ENCODE measurements at regions not wholly inside any gene's neighbourhood (a gene's known extent, or its start where the extent isn't known, plus 50 kb on each side); places are given as distances from the start of the nearest gene placed in this dataset.
A peak's percentile ranks its signal among the peaks of the same experiment; 100 is the strongest.

- H3K4ac ChIP-seq (ENCODE audit: low read depth, low read length): peak overlapping the region; percentile 94
- peak overlapping the region in 1 of 2 experiments; percentile 81; a peak in 1 of 4 replicates for H4K8ac ChIP-seq (ENCODE audit: low read depth in 2 of 2, low read length in 2 of 2)
- dilution Hi-C loops (cut with HindIII; ENCODE audit: low sequenced_read_pairs, unreplicated experiment): no loop called here
- H3K4me1 ChIP-seq (ENCODE audit: control insufficient read depth, insufficient read depth, low read length): peaks cover 34% of the 10 kb centered on the region
- H3K9ac ChIP-seq (ENCODE audit: low read depth, low read length): no peak overlapping the region
- H2BK15ac ChIP-seq (ENCODE audit: low read depth, low read length): no peak overlapping the region; the same call in 2 of the 3 replicates
- H2AK9ac ChIP-seq (replicated peaks; ENCODE audit: low read depth, low read length, poor library complexity): peak overlapping the region; percentile 70
- 92% methylated on average over 2 of the region's 20 CpGs; no CpG with 5 or more reads in 1 of the 2 experiments for WGBS, 2 experiments (ENCODE audit: extremely low coverage in 2 of 2, insufficient read length in 1 of 2)
- H3K9me3 ChIP-seq (ENCODE audit: control insufficient read depth, insufficient read depth, low read length): no peaks in the 10 kb centered on the region
- H3K23ac ChIP-seq (ENCODE audit: low read depth, low read length): no peak overlapping the region
- H3K36me3 ChIP-seq (ENCODE audit: control insufficient read depth, insufficient read depth, low read length): peaks cover 7% of the 10 kb centered on the region; the same call in 1 of the 2 replicates
- H3K4me2 ChIP-seq (ENCODE audit: low read depth, low read length): no peak overlapping the region
- peak overlapping the region; percentile 43; the same call in 1 of the 2 replicates for H2BK120ac ChIP-seq (ENCODE audit: low read depth, low read length)
- in situ Hi-C loops (cut with MboI; ENCODE audit: low sequenced_read_pairs): no loop called here
- no peak overlapping the region for H2BK20ac ChIP-seq (ENCODE audit: low read depth, low read length)
- H2AK5ac ChIP-seq (ENCODE audit: low read depth, low read length): no peak overlapping the region; the same call in 1 of the 2 replicates
- 0 out of 2 replicates have a peak overlapping the region, but pooled peaks have one; percentile 11 for H4K91ac ChIP-seq (ENCODE audit: insufficient read depth, low read depth, low read length)
- peak overlapping the region; percentile 6 for H2BK5ac ChIP-seq (ENCODE audit: low read depth, low read length, poor library complexity, severe bottlenecking)
- H3K56ac ChIP-seq (ENCODE audit: extremely low read depth, insufficient read depth, low read length): no peak overlapping the region
- TF ChIP-seq SMC3 (IDR thresholded peaks at IDR 0.05; ENCODE audit: low read depth, low read length) (no peak), CHD1 (IDR thresholded peaks at IDR 0.05; ENCODE audit: low read depth, low read length) (no peak), RCOR1 (IDR thresholded peaks at IDR 0.05; ENCODE audit: insufficient replicate concordance, low read length) (no peak), BHLHE40 (IDR thresholded peaks at IDR 0.05; ENCODE audit: low read depth, low read length) (no peak), NFE2L2 (IDR thresholded peaks at IDR 0.05; ENCODE audit: low read depth, low read length) (no peak), MXI1 (IDR thresholded peaks at IDR 0.05; ENCODE audit: borderline replicate concordance, low read depth, low read length) (no peak), MAFK (IDR thresholded peaks at IDR 0.05; ENCODE audit: low read depth, low read length) (no peak), MAZ (IDR thresholded peaks at IDR 0.05; ENCODE audit: borderline replicate concordance, low read depth, low read length) (no peak), CEBPB (IDR thresholded peaks at IDR 0.05; ENCODE audit: low read depth, low read length) (no peak), RFX5 (IDR thresholded peaks at IDR 0.05; ENCODE audit: low read depth, low read length) (no peak), FOS (IDR thresholded peaks at IDR 0.05; ENCODE audit: low read depth, low read length) (no peak), USF2 (IDR thresholded peaks at IDR 0.05; ENCODE audit: low read depth, low read length) (no peak), ELK1 (IDR thresholded peaks at IDR 0.05; ENCODE audit: borderline replicate concordance, low read depth, low read length) (no peak)
- H3K18ac ChIP-seq (ENCODE audit: low read depth, low read length): no peak overlapping the region
- no peak overlapping the region for H4K5ac ChIP-seq (ENCODE audit: low read depth, low read length)
- intact Hi-C loops (cut with micrococcal nuclease): loop anchor here (2.0 to 5.0 kb wide), 3 partner anchors 14 to 268 kb away; no protein-coding TSS in a partner anchor
- peak overlapping the region; percentile 14 for H2AFZ ChIP-seq (replicated peaks; ENCODE audit: low read length, poor library complexity)
- peak overlapping the region; percentile 9; the same call in 1 of the 2 replicates for H3K27ac ChIP-seq (ENCODE audit: insufficient read depth, low read length)
- BruUV-seq (replicated peaks): no TSS peak
- peak overlapping the region; percentile 96; the same call in 1 of the 2 replicates for H3K14ac ChIP-seq (replicated peaks; ENCODE audit: low read depth, low read length)
- H3K9me1 ChIP-seq (ENCODE audit: insufficient read depth, low read length): peaks cover 30% of the 10 kb centered on the region
- ChIA-PET CTCF (no interaction called here), POLR2A (ENCODE audit: unreplicated experiment) (no interaction called here)
- ATAC-seq (ENCODE audit: low read depth): no peak
- DNase-seq: no peak
- H4K20me1 ChIP-seq (ENCODE audit: insufficient read depth, low read length): peaks cover 94% of the 10 kb centered on the region
- no peaks in the 10 kb centered on the region for H3K27me3 ChIP-seq (ENCODE audit: control insufficient read depth, insufficient read depth, low read length)
- no peak overlapping the region for H3K4me3 ChIP-seq (ENCODE audit: insufficient read depth, low read depth, low read length)
- H3K79me1 ChIP-seq (ENCODE audit: low read depth in 1 of 2, low read length in 2 of 2): peaks cover 32 to 95% of the 10 kb centered on the region in 2 experiments
Observed at GRCh38 chr12:124499190-124499753, 68.1 kb downstream of the NCOR2 start.

Data from IMR-90 (cell line).